Prostate gland (tissue), 2 donors: ENCODE measurements at regions not wholly inside any gene's neighbourhood (a gene's known extent, or its start where the extent isn't known, plus 50 kb on each side); places are given as distances from the start of the nearest gene placed in this dataset.

Source experiments
- CTCF ChIP-seq, 4 experiments: fragments of 200-600 bp in 2 of 4; fragments of 450-650 bp in 2 of 4; sonication (generic) in 2 of 4; IDR thresholded peaks; 1 replicate in 3 of 4; 2 replicates in 1 of 4; pipeline ENCODE4 v1.5.1; 2016 to 2019; ENCODE audit warnings: antibody characterized with exemption in 4 of 4, mild to moderate bottlenecking in 2 of 4, moderate library complexity in 2 of 4
- POLR2A ChIP-seq: fragments of 450-650 bp; IDR thresholded peaks from one replicate; pipeline ENCODE4 v1.6.1; 2016; ENCODE audit warnings: antibody characterized with exemption, mild to moderate bottlenecking
- POLR2AphosphoS5 ChIP-seq: sonication (generic); formaldehyde crosslinking; IDR thresholded peaks from one replicate; pipeline ENCODE4 v1.6.1; 2017; ENCODE audit warnings: antibody characterized with exemption

DNA sequence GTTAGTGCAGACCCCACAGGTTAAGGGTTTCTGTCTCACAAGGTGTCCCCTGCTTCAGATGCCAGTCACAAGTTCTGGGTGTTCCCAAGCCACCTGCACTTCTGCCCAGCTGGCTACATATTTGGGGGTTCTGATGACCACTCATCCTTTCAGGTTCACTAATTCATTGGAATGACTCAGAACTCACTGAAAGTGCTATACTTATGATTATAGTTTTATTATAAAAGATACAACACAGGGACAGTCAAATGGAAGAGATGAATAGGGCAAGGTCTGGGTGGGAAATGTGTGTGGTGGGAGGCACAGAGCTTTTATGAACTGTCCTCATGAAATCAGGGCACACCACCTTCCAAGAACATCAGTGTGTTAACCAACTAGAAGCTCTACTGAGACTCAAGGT lies 97.7 kb upstream of the CASK start:
- no peak for TF ChIP-seq CTCF (IDR thresholded peaks at IDR 0.05)
- TF ChIP-seq POLR2A = no peak
- no peak for TF ChIP-seq POLR2AphosphoS5
